ENCODE measurements at regions not wholly inside any gene's neighbourhood (a gene's known extent, or its start where the extent isn't known, plus 50 kb on each side); places are given as distances from the start of the nearest gene placed in this dataset.

DNA sequence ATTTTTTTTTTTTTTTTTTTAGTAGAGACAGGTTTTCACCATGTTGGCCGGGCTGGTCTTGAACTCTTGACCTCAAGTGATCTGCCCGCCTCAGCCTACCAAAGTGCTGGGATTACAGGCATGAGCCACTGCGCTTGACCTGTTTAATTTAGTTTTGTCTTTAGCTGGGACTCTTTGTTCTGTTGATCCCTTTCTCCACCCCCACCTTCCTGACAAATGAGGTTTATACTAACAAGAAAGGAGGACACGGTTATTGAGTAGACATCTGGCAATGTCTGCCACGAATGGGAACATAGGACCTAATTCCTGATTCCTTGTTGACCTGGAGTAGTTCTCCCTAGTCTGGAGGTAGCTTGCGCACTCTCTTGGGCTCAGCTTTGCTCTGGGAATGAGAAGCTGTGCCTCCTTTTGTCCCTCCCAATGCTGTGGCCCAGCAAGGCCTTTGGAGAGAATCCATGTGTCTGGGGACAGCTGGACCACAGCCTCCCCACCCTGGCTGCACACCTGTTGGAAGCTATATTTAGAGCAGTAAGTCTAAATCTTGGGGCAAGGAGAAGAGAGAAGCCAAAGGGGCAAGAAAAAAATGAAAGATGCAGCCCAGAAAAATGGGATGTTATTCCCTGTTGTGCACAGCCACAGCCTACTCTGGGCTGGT lies 53.2 kb upstream of the ADPGK start:
- no peak overlapping the region for H3K9ac ChIP-seq (ENCODE audit: insufficient read depth, low read length, poor library complexity, severe bottlenecking)
- H2AFZ ChIP-seq (ENCODE audit: insufficient read depth, low read depth, low read length, poor library complexity, severe bottlenecking), result no peak overlapping the region
- no peak overlapping the region for H3K27ac Mint-ChIP-seq
- peaks cover 9 to 10% of the 10 kb centered on the region in 2 donors for H3K4me1 ChIP-seq (ENCODE audit: control insufficient read depth in 1 of 2, insufficient read depth in 2 of 2, low read length in 2 of 2)
- 87% methylated on average over 4 of the region's 6 CpGs for whole genome bisulfite sequencing (ENCODE audit: insufficient coverage)
- H3K36me3 ChIP-seq (replicated peaks in 1 of 2; ENCODE audit: control insufficient read depth in 1 of 2, insufficient read depth in 2 of 2, low read length in 2 of 2), result no peaks in the 10 kb centered on the region
- no peak overlapping the region for H3K4me3 ChIP-seq (replicated peaks in 1 of 3; ENCODE audit: low read depth in 2 of 3, low read length in 3 of 3)
- TF ChIP-seq, protein P1, sequence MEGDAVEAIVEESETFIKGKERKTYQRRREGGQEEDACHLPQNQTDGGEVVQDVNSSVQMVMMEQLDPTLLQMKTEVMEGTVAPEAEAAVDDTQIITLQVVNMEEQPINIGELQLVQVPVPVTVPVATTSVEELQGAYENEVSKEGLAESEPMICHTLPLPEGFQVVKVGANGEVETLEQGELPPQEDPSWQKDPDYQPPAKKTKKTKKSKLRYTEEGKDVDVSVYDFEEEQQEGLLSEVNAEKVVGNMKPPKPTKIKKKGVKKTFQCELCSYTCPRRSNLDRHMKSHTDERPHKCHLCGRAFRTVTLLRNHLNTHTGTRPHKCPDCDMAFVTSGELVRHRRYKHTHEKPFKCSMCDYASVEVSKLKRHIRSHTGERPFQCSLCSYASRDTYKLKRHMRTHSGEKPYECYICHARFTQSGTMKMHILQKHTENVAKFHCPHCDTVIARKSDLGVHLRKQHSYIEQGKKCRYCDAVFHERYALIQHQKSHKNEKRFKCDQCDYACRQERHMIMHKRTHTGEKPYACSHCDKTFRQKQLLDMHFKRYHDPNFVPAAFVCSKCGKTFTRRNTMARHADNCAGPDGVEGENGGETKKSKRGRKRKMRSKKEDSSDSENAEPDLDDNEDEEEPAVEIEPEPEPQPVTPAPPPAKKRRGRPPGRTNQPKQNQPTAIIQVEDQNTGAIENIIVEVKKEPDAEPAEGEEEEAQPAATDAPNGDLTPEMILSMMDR (IDR thresholded peaks at IDR 0.05), result no peak
- no peak for DNase-seq
- no peaks in the 10 kb centered on the region for H4K20me1 ChIP-seq (ENCODE audit: insufficient read depth, low read length)
- peaks cover 18% of the 10 kb centered on the region for H3K4me1 Mint-ChIP-seq
- H3K4me3 Mint-ChIP-seq, result no peak overlapping the region
- H3K36me3 Mint-ChIP-seq, result no peaks in the 10 kb centered on the region
- H3K9me3 ChIP-seq (replicated peaks in 1 of 2; ENCODE audit: control insufficient read depth in 1 of 2, insufficient read depth in 1 of 2, low read length in 2 of 2), result no peaks in the 10 kb centered on the region
- peaks cover 0 to 3% (median 1%) of the 10 kb centered on the region in 7 donors for H3K9me3 Mint-ChIP-seq
- H3K27me3 Mint-ChIP-seq (ENCODE audit: low read depth in 3 of 3), result peaks cover 3 to 7% (median 4%) of the 10 kb centered on the region in 3 donors
- no peak overlapping the region for H3K27ac ChIP-seq (ENCODE audit: low read depth in 1 of 2, low read length in 2 of 2)
- H3K27me3 ChIP-seq (ENCODE audit: control insufficient read depth in 2 of 2, insufficient read depth in 2 of 2, low read length in 2 of 2), result peaks cover 0 to 2% of the 10 kb centered on the region in 2 donors
- H3K79me2 ChIP-seq (ENCODE audit: insufficient read depth, low read length), result no peaks in the 10 kb centered on the region
- H3K4me2 ChIP-seq (replicated peaks; ENCODE audit: extremely low read depth, low read length, poor library complexity, severe bottlenecking), result no peak overlapping the region
- intact Hi-C loops (cut with micrococcal nuclease), result no loop called here

DNA sequence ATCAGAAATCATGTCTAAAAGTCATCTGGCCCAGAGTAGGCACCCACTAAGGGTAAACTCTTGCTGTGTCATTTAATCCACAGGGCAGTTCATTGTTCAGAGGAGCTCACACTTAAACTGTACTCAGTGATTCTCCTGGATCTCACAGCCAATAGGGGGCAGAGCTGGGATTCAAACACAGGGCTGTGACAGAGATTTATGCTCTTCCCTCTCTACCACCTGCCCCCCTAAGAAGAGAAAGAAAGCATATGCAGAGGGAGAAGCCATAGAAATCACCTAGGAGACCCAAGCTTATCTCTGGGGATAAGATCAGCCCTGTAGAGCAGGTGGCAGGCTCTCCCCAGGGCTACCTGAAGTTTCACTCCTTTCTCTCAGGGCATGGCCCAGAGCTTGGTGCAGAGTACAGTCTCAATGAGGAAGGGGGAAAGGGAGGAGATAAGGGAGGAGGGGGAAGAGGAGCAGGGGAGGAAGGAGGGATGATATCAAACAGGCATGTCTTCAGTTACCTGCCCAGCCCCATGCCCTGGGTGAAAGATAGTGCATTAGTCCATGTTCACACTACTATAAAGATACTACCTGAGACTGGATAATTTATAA lies 51.8 kb upstream of the ADPGK start:
- no peak overlapping the region for H3K27ac Mint-ChIP-seq
- TF ChIP-seq, protein P1 (IDR thresholded peaks at IDR 0.05), result peak; percentile 19
- Histone ChIP-seq H3K27ac (ENCODE audit: low read depth in 1 of 2, low read length in 2 of 2) (no peak overlapping the region), H3K4me1 (ENCODE audit: control insufficient read depth in 1 of 2, insufficient read depth in 2 of 2, low read length in 2 of 2) (peaks cover 9 to 10% of the 10 kb centered on the region in 2 donors), H3K36me3 (replicated peaks in 1 of 2; ENCODE audit: control insufficient read depth in 1 of 2, insufficient read depth in 2 of 2, low read length in 2 of 2) (no peaks in the 10 kb centered on the region), H3K9me3 (replicated peaks in 1 of 2; ENCODE audit: control insufficient read depth in 1 of 2, insufficient read depth in 1 of 2, low read length in 2 of 2) (no peaks in the 10 kb centered on the region), H3K4me2 (replicated peaks; ENCODE audit: extremely low read depth, low read length, poor library complexity, severe bottlenecking) (no peak overlapping the region), H3K4me3 (replicated peaks in 1 of 3; ENCODE audit: low read depth in 2 of 3, low read length in 3 of 3) (no peak overlapping the region), H3K9ac (ENCODE audit: insufficient read depth, low read length, poor library complexity, severe bottlenecking) (no peak overlapping the region), H3K79me2 (ENCODE audit: insufficient read depth, low read length) (no peaks in the 10 kb centered on the region), H4K20me1 (ENCODE audit: insufficient read depth, low read length) (no peaks in the 10 kb centered on the region), H3K27me3 (ENCODE audit: control insufficient read depth in 2 of 2, insufficient read depth in 2 of 2, low read length in 2 of 2) (no peaks in the 10 kb centered on the region), H2AFZ (ENCODE audit: insufficient read depth, low read depth, low read length, poor library complexity, severe bottlenecking) (no peak overlapping the region)
- DNase-seq, result no peak
- peaks cover 18% of the 10 kb centered on the region for H3K4me1 Mint-ChIP-seq
- no peaks in the 10 kb centered on the region for H3K36me3 Mint-ChIP-seq
- H3K4me3 Mint-ChIP-seq, result no peak overlapping the region
- peaks cover 0 to 3% (median 1%) of the 10 kb centered on the region in 7 donors for H3K9me3 Mint-ChIP-seq
- intact Hi-C loops (cut with micrococcal nuclease), result no loop called here
- peaks cover 0 to 11% (median 3%) of the 10 kb centered on the region in 3 donors for H3K27me3 Mint-ChIP-seq (ENCODE audit: low read depth in 3 of 3)
